ENCODE measurements at regions not wholly inside any gene's neighbourhood (a gene's known extent, or its start where the extent isn't known, plus 50 kb on each side); places are given as distances from the start of the nearest gene placed in this dataset.

GRCh38 chr10:36390221-36390620 lies 735.2 kb upstream of the ANKRD30A start:
- Histone ChIP-seq H3K36me3 (ENCODE audit: control insufficient read depth in 2 of 4, insufficient read depth in 4 of 4, low read length in 3 of 4) (no peaks in the 10 kb centered on the region), H3K79me2 (ENCODE audit: control insufficient read depth in 1 of 2, insufficient read depth in 2 of 2, low read length in 2 of 2) (no peaks in the 10 kb centered on the region), H2AFZ (ENCODE audit: low read length) (no peak overlapping the region), H3K79me1 (ENCODE audit: low read depth, low read length) (no peaks in the 10 kb centered on the region), H3K23ac (ENCODE audit: insufficient read length) (no peak overlapping the region), H3K14ac (ENCODE audit: insufficient read length) (no peak overlapping the region), H2BK12ac (ENCODE audit: low read depth, low read length) (no peak overlapping the region), H3K4ac (replicated peaks; ENCODE audit: insufficient read length, low read depth, low read length) (no peak overlapping the region), H4K91ac (replicated peaks; ENCODE audit: insufficient read length, low read length) (no peak overlapping the region), H3K18ac (ENCODE audit: extremely low read depth, low read length) (no peak overlapping the region), H3K9ac (replicated peaks in 1 of 4; ENCODE audit: extremely low read depth in 1 of 4, low read depth in 3 of 4, low read length in 3 of 4) (no peak overlapping the region), H4K8ac (ENCODE audit: extremely low read depth, insufficient read depth, low read length) (no peak overlapping the region), H3K9me3 (ENCODE audit: insufficient read depth in 2 of 2, low read depth in 1 of 2, low read length in 1 of 2) (no peaks in the 10 kb centered on the region), H3K4me2 (ENCODE audit: insufficient read depth in 1 of 2, low read depth in 2 of 2, low read length in 2 of 2) (no peak overlapping the region), H3K27me3 (replicated peaks in 1 of 4; ENCODE audit: control insufficient read depth in 3 of 4, extremely low read depth in 1 of 4, insufficient read depth in 3 of 4, low read length in 3 of 4) (no peaks in the 10 kb centered on the region), H2BK20ac (ENCODE audit: low read length) (no peak overlapping the region), H3K27ac (ENCODE audit: low read depth, low read length) (no peak overlapping the region), H3K23me2 (ENCODE audit: low read depth, low read length) (no peaks in the 10 kb centered on the region), H2AK5ac (ENCODE audit: low read depth, low read length) (no peak overlapping the region), H4K5ac (ENCODE audit: insufficient read length, low read depth, low read length) (no peak overlapping the region), H2BK15ac (ENCODE audit: low read length) (no peak overlapping the region), H2BK5ac (ENCODE audit: low read depth, low read length) (no peak overlapping the region), H4K20me1 (replicated peaks in 1 of 2; ENCODE audit: control insufficient read depth in 1 of 2, insufficient read depth in 2 of 2, low read length in 2 of 2) (no peaks in the 10 kb centered on the region), H3K4me3 (ENCODE audit: extremely low read depth in 1 of 4, insufficient read depth in 2 of 4, low read depth in 3 of 4, low read length in 4 of 4) (no peak overlapping the region), H3K56ac (replicated peaks; ENCODE audit: insufficient read length, low read depth, low read length) (no peak overlapping the region), H3K4me1 (replicated peaks in 1 of 4; ENCODE audit: control insufficient read depth in 3 of 4, insufficient read depth in 4 of 4, low read length in 3 of 4) (no peaks in the 10 kb centered on the region), H2BK120ac (replicated peaks; ENCODE audit: low read depth, low read length) (no peak overlapping the region)
- no peak for TF ChIP-seq TAF1 (IDR thresholded peaks at IDR 0.05; ENCODE audit: low read depth, low read length)
- POLR2A ChIA-PET (ENCODE audit: partially characterized antibody), result no interaction called here
- DNase-seq (ENCODE audit: low read depth in 1 of 2, low spot score in 2 of 2) (no peak), FAIRE-seq (no peak)
- CTCF ChIA-PET (ENCODE audit: partially characterized antibody), result no interaction called here
- WGBS, 2 experiments (ENCODE audit: extremely low coverage in 1 of 2, insufficient coverage in 1 of 2, insufficient read length in 1 of 2, insufficient replicate concordance in 2 of 2, low coverage in 1 of 2, low lambda C conversion rate in 2 of 2, missing lambda C conversion rate in 1 of 2), result 92% methylated on average over 1 of the region's 1 CpG; no CpG with 5 or more reads in 1 of the 2 experiments
